Esophagus squamous epithelium (tissue), 5 donors: ENCODE measurements at regions not wholly inside any gene's neighbourhood (a gene's known extent, or its start where the extent isn't known, plus 50 kb on each side); places are given as distances from the start of the nearest gene placed in this dataset.

ENCODE experiments used
- DNase-seq: peaks from one replicate; lab custom pipeline; 2025; lab: John Stamatoyannopoulos, UW
- H3K27ac ChIP-seq, 4 donors: fragments of 200-600 bp; sonication (generic); one replicate each; pipeline ENCODE4 v1.5.1; 2016 to 2019; ENCODE audit warnings: mild to moderate bottlenecking in 1 of 4
- H3K27me3 ChIP-seq, 4 donors: fragments of 200-600 bp; sonication (generic); 1 replicate in 3 of 4; 2 replicates in 1 of 4; pipeline versions ENCODE4 v1.5.1 to v1.6.0; 2017 to 2021; ENCODE audit warnings: antibody characterized with exemption in 1 of 4
- H3K36me3 ChIP-seq, 3 donors: fragments of 200-600 bp; sonication (generic); one replicate each; pipeline ENCODE4 v1.5.1; 2016 to 2019
- H3K4me1 ChIP-seq, 3 donors: fragments of 200-600 bp; sonication (generic); one replicate each; pipeline ENCODE4 v1.5.1; 2017 to 2019
- H3K4me3 ChIP-seq, 4 donors: fragments of 200-600 bp; sonication (generic); 1 replicate in 3 of 4; 2 replicates in 1 of 4; pipeline ENCODE4 v1.5.1; 2016 to 2019; ENCODE audit warnings: mild to moderate bottlenecking in 2 of 4, moderate library complexity in 1 of 4
- H3K9me3 ChIP-seq, 3 donors: fragments of 200-600 bp; sonication (generic); one replicate each; pipeline ENCODE4 v1.5.1; 2016 to 2019
- POLR2A ChIP-seq, 4 donors: fragments of 450-650 bp; IDR thresholded peaks; one replicate each; pipeline ENCODE4 v1.6.1; 2017; ENCODE audit warnings: antibody characterized with exemption in 4 of 4, mild to moderate bottlenecking in 4 of 4, moderate library complexity in 3 of 4
- WGBS, 2 donors: methylation state at CpG; one replicate each; pipeline ENCODE4 v1.1.5; 2018; 5-methylcytosine and 5-hydroxymethylcytosine counted together
- intact Hi-C: fragments of 100-400 bp; cut with DNase I; formaldehyde crosslinking; loops from one replicate; pipeline ENCODE4 v1.15.0; 2022
- TF ChIP-seq, protein P1 (sequence below), 6 experiments: fragments of 450-650 bp in 4 of 6; fragments of 200-600 bp in 2 of 6; sonication (generic) in 2 of 6; IDR thresholded peaks; one replicate each; pipeline ENCODE4 v1.5.1; 2016 to 2019; ENCODE audit warnings: antibody characterized with exemption in 6 of 6, mild to moderate bottlenecking in 4 of 6, moderate library complexity in 4 of 6
- donor health status: DM: yes; HTN: yes; CAD: no.

DNA sequence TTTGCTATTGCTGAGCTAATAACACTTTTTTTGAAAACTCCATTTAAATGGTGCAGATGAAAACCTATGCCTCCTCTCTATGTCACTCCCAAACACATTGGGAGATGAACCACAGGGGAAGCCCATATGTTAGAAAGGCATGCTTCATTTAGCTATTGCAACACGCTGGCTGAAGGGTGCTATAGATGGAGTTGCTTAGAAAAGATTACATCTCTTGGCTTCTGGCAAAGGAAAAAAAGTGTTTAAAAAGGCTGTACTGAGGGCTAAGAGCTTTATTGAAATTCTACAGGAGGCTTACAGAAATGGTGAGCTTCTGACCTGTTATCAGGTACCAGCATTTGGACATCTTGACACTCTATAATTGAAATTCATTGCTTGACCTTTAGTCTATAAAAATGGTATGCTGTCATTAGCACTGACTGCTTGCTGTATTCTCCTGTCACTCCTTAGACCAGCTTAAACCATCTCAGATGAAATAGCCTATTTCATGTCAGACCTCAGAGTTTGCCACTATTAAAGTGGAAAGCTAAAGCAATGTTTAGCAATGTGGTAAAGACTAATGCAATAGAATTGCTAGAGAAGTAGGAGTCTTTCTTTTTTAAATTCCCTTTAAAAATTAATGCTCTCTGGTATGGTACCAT lies 503.9 kb downstream of the CDH11 start:
- 50 to 65% methylated on average over 1 of the region's 1 CpG for WGBS, 2 donors
- no peak for DNase-seq
- Histone ChIP-seq H3K4me3 (no peak overlapping the region), H3K9me3 (no peaks in the 10 kb centered on the region), H3K4me1 (no peaks in the 10 kb centered on the region), H3K27me3 (no peaks in the 10 kb centered on the region), H3K27ac (no peak overlapping the region), H3K36me3 (no peaks in the 10 kb centered on the region)
- intact Hi-C loops = no loop called here
- no peak for TF ChIP-seq POLR2A (IDR thresholded peaks at IDR 0.05)
- TF ChIP-seq, protein P1, sequence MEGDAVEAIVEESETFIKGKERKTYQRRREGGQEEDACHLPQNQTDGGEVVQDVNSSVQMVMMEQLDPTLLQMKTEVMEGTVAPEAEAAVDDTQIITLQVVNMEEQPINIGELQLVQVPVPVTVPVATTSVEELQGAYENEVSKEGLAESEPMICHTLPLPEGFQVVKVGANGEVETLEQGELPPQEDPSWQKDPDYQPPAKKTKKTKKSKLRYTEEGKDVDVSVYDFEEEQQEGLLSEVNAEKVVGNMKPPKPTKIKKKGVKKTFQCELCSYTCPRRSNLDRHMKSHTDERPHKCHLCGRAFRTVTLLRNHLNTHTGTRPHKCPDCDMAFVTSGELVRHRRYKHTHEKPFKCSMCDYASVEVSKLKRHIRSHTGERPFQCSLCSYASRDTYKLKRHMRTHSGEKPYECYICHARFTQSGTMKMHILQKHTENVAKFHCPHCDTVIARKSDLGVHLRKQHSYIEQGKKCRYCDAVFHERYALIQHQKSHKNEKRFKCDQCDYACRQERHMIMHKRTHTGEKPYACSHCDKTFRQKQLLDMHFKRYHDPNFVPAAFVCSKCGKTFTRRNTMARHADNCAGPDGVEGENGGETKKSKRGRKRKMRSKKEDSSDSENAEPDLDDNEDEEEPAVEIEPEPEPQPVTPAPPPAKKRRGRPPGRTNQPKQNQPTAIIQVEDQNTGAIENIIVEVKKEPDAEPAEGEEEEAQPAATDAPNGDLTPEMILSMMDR (IDR thresholded peaks at IDR 0.05) = no peak

- Histone ChIP-seq H3K4me3 (no peak overlapping the region), H3K27ac (no peak overlapping the region), H3K9me3 (no peaks in the 10 kb centered on the region), H3K27me3 (no peaks in the 10 kb centered on the region), H3K4me1 (no peaks in the 10 kb centered on the region), H3K36me3 (no peaks in the 10 kb centered on the region)
- intact Hi-C loops = no loop called here
- 33 to 40% methylated on average over 1 to 6 of the region's 6 CpGs for WGBS, 2 donors
- no peak for DNase-seq
- no peak for TF ChIP-seq POLR2A (IDR thresholded peaks at IDR 0.05)
- TF ChIP-seq, protein P1 (IDR thresholded peaks at IDR 0.05) = no peak
These were observed 506.1 kb downstream of the CDH11 start for GRCh38 chr16:64615630-64616280.

DNA sequence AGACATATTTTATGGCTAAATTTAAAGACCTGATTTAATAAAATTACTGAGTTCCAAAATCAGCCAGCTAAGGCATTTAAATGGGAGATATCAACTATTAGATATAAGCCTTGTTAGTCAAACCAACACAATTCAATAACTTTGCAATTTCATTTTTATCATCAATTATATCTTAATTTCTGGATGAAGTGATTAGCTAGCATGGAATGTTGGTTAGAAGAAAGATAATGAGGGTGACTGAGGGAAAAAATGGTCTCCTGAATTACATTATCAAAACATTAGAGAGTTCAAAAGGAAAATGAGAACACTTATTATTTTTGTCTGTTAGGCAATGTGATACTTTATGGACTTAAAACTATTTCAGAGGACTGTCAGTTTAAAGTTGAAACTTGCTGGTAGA lies 525.7 kb downstream of the CDH11 start:
- Histone ChIP-seq H3K36me3 (no peaks in the 10 kb centered on the region), H3K27ac (no peak overlapping the region), H3K4me1 (no peaks in the 10 kb centered on the region), H3K27me3 (no peaks in the 10 kb centered on the region), H3K4me3 (no peak overlapping the region), H3K9me3 (no peaks in the 10 kb centered on the region)
- DNase-seq = no peak
- TF ChIP-seq, protein P1 (IDR thresholded peaks at IDR 0.05) = no peak
- TF ChIP-seq POLR2A (IDR thresholded peaks at IDR 0.05) = no peak
- intact Hi-C loops = no loop called here

- H3K27me3 ChIP-seq = no peaks in the 10 kb centered on the region
- no peak overlapping the region for H3K27ac ChIP-seq
- H3K4me3 ChIP-seq = no peak overlapping the region
- no peaks in the 10 kb centered on the region for H3K4me1 ChIP-seq
- no peaks in the 10 kb centered on the region for H3K9me3 ChIP-seq
- intact Hi-C loops = no loop called here
- no peak for DNase-seq
- H3K36me3 ChIP-seq = no peaks in the 10 kb centered on the region
- TF ChIP-seq, protein P1 (IDR thresholded peaks at IDR 0.05) = no peak
These were observed 531.4 kb downstream of the CDH11 start for GRCh38 chr16:64590513-64590912.

DNA sequence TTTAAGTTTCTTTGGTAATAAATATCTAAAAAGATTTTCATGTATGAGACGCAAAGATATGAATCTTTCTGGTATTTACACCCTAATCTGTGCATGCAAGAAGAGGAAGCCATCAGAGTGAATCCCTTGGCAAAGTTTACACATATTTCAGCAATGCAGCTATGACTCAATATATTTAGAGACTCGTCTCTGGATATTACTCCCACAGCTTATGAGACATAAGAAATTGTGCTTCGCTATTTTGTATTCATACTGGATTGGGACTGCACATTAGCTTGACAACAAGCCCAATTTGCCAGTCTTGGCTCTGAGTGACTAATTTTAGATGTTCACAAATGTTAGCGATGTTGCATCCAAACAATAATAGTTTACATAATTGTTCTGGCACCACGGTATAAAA lies 532.0 kb downstream of the CDH11 start:
- Histone ChIP-seq H3K9me3 (no peaks in the 10 kb centered on the region), H3K27me3 (no peaks in the 10 kb centered on the region), H3K4me3 (no peak overlapping the region), H3K27ac (no peak overlapping the region), H3K36me3 (no peaks in the 10 kb centered on the region), H3K4me1 (no peaks in the 10 kb centered on the region)
- 64 to 68% methylated on average over 5 of the region's 5 CpGs for WGBS, 2 donors
- intact Hi-C loops = no loop called here
- no peak for DNase-seq
- TF ChIP-seq POLR2A (IDR thresholded peaks at IDR 0.05) = no peak
- TF ChIP-seq, protein P1 (IDR thresholded peaks at IDR 0.05) = no peak
